PC-9 (cell line): ENCODE measurements at regions not wholly inside any gene's neighbourhood (a gene's known extent, or its start where the extent isn't known, plus 50 kb on each side); places are given as distances from the start of the nearest gene placed in this dataset.

ENCODE experiments used
- CTCF ChIP-seq: fragments of 200-600 bp; sonication (generic); conservative IDR thresholded peaks from 2 replicates; pipeline ENCODE4 v1.6.1; 2017; ENCODE audit warnings: mixed run types, antibody characterized with exemption, mild to moderate bottlenecking, moderate library complexity
- EZH2 ChIP-seq: fragments of 200-600 bp; sonication (generic); IDR thresholded peaks from 2 replicates; pipeline ENCODE4 v1.8.0; 2017; ENCODE audit warnings: antibody characterized with exemption, low read depth

- TF ChIP-seq CTCF (no peak), EZH2 (no peak)
Observed at GRCh38 chr7:68422281-68422680, 1176.0 kb upstream of the AUTS2 start.
